ENCODE measurements at regions not wholly inside any gene's neighbourhood (a gene's known extent, or its start where the extent isn't known, plus 50 kb on each side); places are given as distances from the start of the nearest gene placed in this dataset.

GRCh38 chr4:185958094-185958747 is 110.7 kb upstream of the TLR3 start:
- no peak for TF ChIP-seq CTCF (IDR thresholded peaks at IDR 0.05; ENCODE audit: low read depth, low read length)
- TF ChIP-seq MAX (IDR thresholded peaks at IDR 0.05; ENCODE audit: low read depth, low read length) = no peak
- no peak for TF ChIP-seq POLR2A (IDR thresholded peaks at IDR 0.05; ENCODE audit: extremely low read depth, insufficient read length)

Data from NB4 (cell line).